GM23338 (cell line): ENCODE measurements at regions not wholly inside any gene's neighbourhood (a gene's known extent, or its start where the extent isn't known, plus 50 kb on each side); places are given as distances from the start of the nearest gene placed in this dataset.

Experiments used
- ATAC-seq: fragments of 200-7000 bp; cut with Tn5 transposase; 3 replicates; pipeline ENCODE4 v1.9.1; 2020
- DNase-seq: peaks from one replicate; pipeline ENCODE4 v3.0.0-alpha.2; 2015; ENCODE audit warnings: low spot score
- H2AFZ ChIP-seq: fragments of 200-600 bp; sonication (generic); 2 replicates; pipeline ENCODE4 v1.8.0; 2016; ENCODE audit warnings: antibody characterized with exemption, mild to moderate bottlenecking, moderate library complexity
- H3F3A ChIP-seq: fragments of 200-600 bp; sonication (generic); replicated peaks from 2 replicates; pipeline ENCODE4 v1.8.0; 2017; ENCODE audit warnings: antibody characterized with exemption, mixed run types, low read depth
- H3K27ac ChIP-seq: fragments of 200-600 bp; sonication (generic); 2 replicates; pipeline ENCODE4 v1.6.1; 2016; ENCODE audit warnings: low read depth
- H3K27me3 ChIP-seq: fragments of 200-600 bp; sonication (generic); 2 replicates; pipeline ENCODE4 v1.8.0; 2016; ENCODE audit warnings: mild to moderate bottlenecking, mixed run types, moderate library complexity; ENCODE audit not compliant: insufficient read depth
- H3K36me3 ChIP-seq: fragments of 200-600 bp; sonication (generic); 2 replicates; pipeline ENCODE4 v1.8.0; 2016; ENCODE audit warnings: mild to moderate bottlenecking; ENCODE audit not compliant: insufficient read depth
- H3K4me1 ChIP-seq: fragments of 200-600 bp; sonication (generic); 2 replicates; pipeline ENCODE4 v1.8.0; 2016; ENCODE audit warnings: mild to moderate bottlenecking, moderate library complexity; ENCODE audit not compliant: insufficient read depth
- H3K4me2 ChIP-seq: fragments of 200-600 bp; sonication (generic); 2 replicates; pipeline ENCODE4 v1.7.1; 2017; ENCODE audit warnings: mixed run types
- H3K4me3 ChIP-seq: fragments of 200-600 bp; sonication (generic); 2 replicates; pipeline ENCODE4 v1.6.1; 2016; ENCODE audit warnings: mixed run types
- H3K79me2 ChIP-seq: fragments of 200-600 bp; sonication (generic); replicated peaks from 2 replicates; pipeline ENCODE4 v1.8.0; 2017; ENCODE audit warnings: mild to moderate bottlenecking; ENCODE audit not compliant: insufficient read depth
- H3K9me2 ChIP-seq: fragments of 200-600 bp; sonication (generic); 2 replicates; pipeline ENCODE4 v1.8.0; 2017; ENCODE audit not compliant: insufficient read depth
- H4K20me1 ChIP-seq: fragments of 200-600 bp; sonication (generic); replicated peaks from 2 replicates; pipeline ENCODE4 v1.8.0; 2017; ENCODE audit warnings: mild to moderate bottlenecking; ENCODE audit not compliant: insufficient read depth
- H3K27ac Mint-ChIP-seq: 2 replicates; pipeline ENCODE4 v1.8.0; 2020; ENCODE audit warnings: inconsistent platforms, mild to moderate bottlenecking, moderate library complexity, mixed read lengths
- H3K27me3 Mint-ChIP-seq: 3 replicates; pipeline ENCODE4 v1.8.0; 2022; ENCODE audit warnings: low read depth, mild to moderate bottlenecking, moderate library complexity, mixed read lengths, inconsistent platforms; ENCODE audit not compliant: insufficient read depth, poor library complexity
- H3K36me3 Mint-ChIP-seq: 3 replicates; pipeline ENCODE4 v1.8.0; 2021; ENCODE audit warnings: low read depth, mild to moderate bottlenecking, inconsistent platforms, moderate library complexity, mixed read lengths
- H3K4me1 Mint-ChIP-seq: 3 replicates; pipeline ENCODE4 v1.8.0; 2020; ENCODE audit warnings: mild to moderate bottlenecking, inconsistent platforms, mixed read lengths
- H3K4me3 Mint-ChIP-seq: 3 replicates; pipeline ENCODE4 v1.8.0; 2021; ENCODE audit warnings: moderate library complexity, mild to moderate bottlenecking, inconsistent platforms, mixed read lengths
- H3K9me3 Mint-ChIP-seq: 3 replicates; pipeline ENCODE4 v1.8.0; 2020; ENCODE audit warnings: moderate library complexity, mild to moderate bottlenecking, inconsistent platforms, mixed read lengths
- CREB1 ChIP-seq: fragments of 250-450 bp; sonication (Bioruptor Pico); IDR thresholded peaks from 2 replicates; pipeline ENCODE4 v1.5.0; 2020; ENCODE audit warnings: low read depth, mild to moderate bottlenecking, moderate library complexity
- CTCF ChIP-seq, 2 experiments: fragments of 200-600 bp in 1 of 2; sonication (generic) in 1 of 2; conservative IDR thresholded peaks; 2 replicates each; pipeline versions ENCODE4 v1.5.1 to v1.6.1; 2016 to 2017; ENCODE audit warnings: antibody characterized with exemption in 2 of 2, low read depth in 2 of 2, mild to moderate bottlenecking in 2 of 2, moderate library complexity in 1 of 2
- ETS1 ChIP-seq: IDR thresholded peaks from 2 replicates; pipeline ENCODE4 v1.6.1; 2016; ENCODE audit warnings: antibody characterized with exemption
- EZH2 ChIP-seq: fragments of 200-600 bp; sonication (generic); IDR thresholded peaks from one replicate; pipeline ENCODE4 v1.8.0; 2017; ENCODE audit warnings: antibody characterized with exemption, mild to moderate bottlenecking, low read depth; ENCODE audit not compliant: unreplicated experiment
- EZH2phosphoT487 ChIP-seq: fragments of 200-600 bp; sonication (generic); IDR thresholded peaks from one replicate; pipeline ENCODE4 v1.8.1; 2018; ENCODE audit warnings: antibody characterized with exemption; ENCODE audit not compliant: unreplicated experiment
- JUNB ChIP-seq: IDR thresholded peaks from one replicate; pipeline ENCODE4 v1.6.1; 2016; ENCODE audit warnings: antibody characterized with exemption; ENCODE audit not compliant: unreplicated experiment
- NANOG ChIP-seq: IDR thresholded peaks from 2 replicates; pipeline ENCODE4 v1.6.1; 2016; ENCODE audit warnings: antibody characterized with exemption, borderline replicate concordance
- POLR2AphosphoS5 ChIP-seq: IDR thresholded peaks from 2 replicates; pipeline ENCODE4 v1.6.1; 2016; ENCODE audit warnings: antibody characterized with exemption, low read depth
- REST ChIP-seq: IDR thresholded peaks from one replicate; pipeline ENCODE4 v1.6.1; 2018; ENCODE audit warnings: antibody characterized with exemption; ENCODE audit not compliant: unreplicated experiment
- STAT1 ChIP-seq: IDR thresholded peaks from one replicate; pipeline ENCODE4 v1.6.1; 2016; ENCODE audit warnings: antibody characterized with exemption; ENCODE audit not compliant: unreplicated experiment
- ZNF114 ChIP-seq: fragments of 250-450 bp; sonication (Bioruptor Pico); IDR thresholded peaks from 2 replicates; pipeline ENCODE4 v1.5.0; 2020; ENCODE audit warnings: mild to moderate bottlenecking, moderate library complexity
- ZNF331 ChIP-seq: fragments of 250-450 bp; sonication (Bioruptor Pico); IDR thresholded peaks from 2 replicates; pipeline ENCODE4 v1.5.0; 2020; ENCODE audit warnings: low read depth, mild to moderate bottlenecking, moderate library complexity
- ZNF462 ChIP-seq: fragments of 250-450 bp; sonication (Bioruptor Pico); IDR thresholded peaks from 2 replicates; pipeline ENCODE4 v1.5.0; 2020; ENCODE audit warnings: mild to moderate bottlenecking, moderate library complexity

- peaks cover 25% of the 10 kb centered on the region for H3K9me3 Mint-ChIP-seq
Observed at GRCh38 chr9:129305246-129305645, 127.2 kb upstream of the IER5L start.

More at GRCh38 chr9:129305246-129305645, 127.2 kb upstream of the IER5L start:
- Mint-ChIP-seq H3K27ac (no peak overlapping the region), H3K4me1 (peaks cover 3% of the 10 kb centered on the region; the same call in 2 of the 3 replicates), H3K4me3 (no peak overlapping the region), H3K27me3 (peaks cover 15% of the 10 kb centered on the region), H3K36me3 (peaks cover 14% of the 10 kb centered on the region; the same call in 2 of the 3 replicates)
- H3F3A ChIP-seq, result no peaks in the 10 kb centered on the region
- H3K4me2 ChIP-seq, result no peak overlapping the region
- no peaks in the 10 kb centered on the region for H4K20me1 ChIP-seq
- no peak overlapping the region for H2AFZ ChIP-seq
- H3K27me3 ChIP-seq, result no peaks in the 10 kb centered on the region
- H3K9me2 ChIP-seq, result no peaks in the 10 kb centered on the region
- ATAC-seq, result no peak; the same call in 2 of the 3 replicates
- H3K4me3 ChIP-seq, result no peak overlapping the region
- H3K27ac ChIP-seq, result no peak overlapping the region
- H3K79me2 ChIP-seq, result no peaks in the 10 kb centered on the region
- no peak for TF ChIP-seq NANOG
- TF ChIP-seq STAT1, result no peak
- no peak for TF ChIP-seq ZNF462 (CRISPR knock-in tag)
- no peak for TF ChIP-seq EZH2
- TF ChIP-seq CREB1, result no peak
- TF ChIP-seq ETS1, result no peak
- TF ChIP-seq ZNF114, result no peak
- no peak for TF ChIP-seq REST
- no peak for TF ChIP-seq ZNF331 (CRISPR knock-in tag)
- TF ChIP-seq CTCF (conservative IDR thresholded peaks at IDR 0.05; ENCODE audit: low read depth in 2 of 2), result no peak
- TF ChIP-seq JUNB, result no peak
- no peak for TF ChIP-seq POLR2AphosphoS5
- no peak for TF ChIP-seq EZH2phosphoT487
- no peaks in the 10 kb centered on the region for H3K4me1 ChIP-seq
- 0 out of 2 replicates have a peak, but pooled peaks cover 6% of the 10 kb centered on the region for H3K36me3 ChIP-seq
- no peak for DNase-seq
